ENCODE measurements at regions not wholly inside any gene's neighbourhood (a gene's known extent, or its start where the extent isn't known, plus 50 kb on each side); places are given as distances from the start of the nearest gene placed in this dataset.

GRCh38 chr15:85927931-85928537 lies 133.3 kb upstream of the KLHL25 start:
- intact Hi-C loops (cut with micrococcal nuclease): no loop called here
- H2AFZ ChIP-seq (ENCODE audit: insufficient read depth, low read depth, low read length, poor library complexity, severe bottlenecking): no peak overlapping the region
- ChIA-PET POLR2A (no interaction called here), CTCF (no interaction called here)
- peaks cover 0 to 2% (median 0%) of the 10 kb centered on the region in 4 experiments for H3K27me3 ChIP-seq (replicated peaks in 1 of 4; ENCODE audit: control extremely low read depth in 1 of 4, control insufficient read depth in 3 of 4, insufficient read depth in 4 of 4, low read length in 3 of 4)
- no peaks in the 10 kb centered on the region for H4K20me1 ChIP-seq (ENCODE audit: control insufficient read depth, insufficient read depth, low read length, poor library complexity, severe bottlenecking)
- DNase-seq (no peak), ATAC-seq (ENCODE audit: low read depth) (no peak)
- no peaks in the 10 kb centered on the region for H3K9me3 Mint-ChIP-seq (ENCODE audit: insufficient read depth)
- H3K27me3 Mint-ChIP-seq: peaks cover 3% of the 10 kb centered on the region
- no peak overlapping the region for H3K4me3 ChIP-seq (ENCODE audit: control extremely low read depth in 1 of 5, extremely low read depth in 1 of 5, insufficient read depth in 1 of 5, low read depth in 2 of 5, low read length in 4 of 5)
- H3K4me1 Mint-ChIP-seq: no peaks in the 10 kb centered on the region
- no peak overlapping the region for H3K9ac ChIP-seq (ENCODE audit: low read length)
- no peak for TF ChIP-seq CTCF (IDR thresholded peaks at IDR 0.05)
- no peak for TF ChIP-seq EZH2 (IDR thresholded peaks at IDR 0.05; ENCODE audit: borderline replicate concordance, insufficient read depth, low read depth, low read length, poor library complexity, severe bottlenecking)
- H3K36me3 ChIP-seq (replicated peaks in 1 of 2; ENCODE audit: control extremely low read depth in 1 of 2, control insufficient read depth in 1 of 2, extremely low read depth in 1 of 2, insufficient read depth in 2 of 2, low read length in 1 of 2): no peaks in the 10 kb centered on the region
- no peaks in the 10 kb centered on the region for H3K79me2 ChIP-seq (ENCODE audit: control insufficient read depth, insufficient read depth, low read length)
- no CpG with 5 or more reads among the region's 2 CpGs for WGBS (ENCODE audit: insufficient coverage)
- no peak overlapping the region for H3K4me3 Mint-ChIP-seq
- H3K27ac ChIP-seq (ENCODE audit: low read length in 2 of 2): no peak overlapping the region
- no peak overlapping the region for H3K27ac Mint-ChIP-seq
- no peaks in the 10 kb centered on the region for H3K4me1 ChIP-seq (ENCODE audit: control insufficient read depth in 2 of 2, insufficient read depth in 2 of 2, low read length in 2 of 2)
- no peaks in the 10 kb centered on the region for H3K9me3 ChIP-seq (ENCODE audit: control extremely low read depth in 1 of 3, control insufficient read depth in 2 of 3, insufficient read depth in 1 of 3, low read length in 2 of 3)
- H3K4me2 ChIP-seq (replicated peaks; ENCODE audit: low read depth, low read length, poor library complexity, severe bottlenecking): no peak overlapping the region

DNA sequence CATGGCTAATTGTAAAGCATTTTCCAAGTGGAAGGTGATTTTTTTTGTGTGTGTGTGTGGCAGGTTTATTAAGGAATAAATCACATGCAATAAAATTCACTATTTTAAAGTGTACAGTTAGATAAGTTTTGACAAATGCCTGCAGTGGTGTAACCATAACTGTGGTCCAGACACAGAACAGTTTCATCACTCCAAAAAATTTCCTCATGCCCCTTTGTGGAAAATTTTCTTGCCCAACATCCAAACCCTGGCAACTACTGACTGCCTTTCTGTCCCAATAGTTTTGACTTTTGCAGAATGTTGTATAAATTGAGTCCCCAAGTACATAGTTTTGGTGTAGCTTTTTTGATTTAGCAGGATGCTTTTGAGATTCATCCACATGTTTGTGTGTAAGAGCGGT lies 135.1 kb upstream of the KLHL25 start:
- no CpG with 5 or more reads among the region's 1 CpG for WGBS (ENCODE audit: insufficient coverage)
- H4K20me1 ChIP-seq (ENCODE audit: control insufficient read depth, insufficient read depth, low read length, poor library complexity, severe bottlenecking): no peaks in the 10 kb centered on the region
- Mint-ChIP-seq H3K4me1 (no peaks in the 10 kb centered on the region), H3K27me3 (peaks cover 2% of the 10 kb centered on the region), H3K27ac (no peak overlapping the region), H3K4me3 (no peak overlapping the region), H3K9me3 (ENCODE audit: insufficient read depth) (no peaks in the 10 kb centered on the region)
- TF ChIP-seq CTCF (IDR thresholded peaks at IDR 0.05) (no peak), EZH2 (IDR thresholded peaks at IDR 0.05; ENCODE audit: borderline replicate concordance, insufficient read depth, low read depth, low read length, poor library complexity, severe bottlenecking) (no peak)
- DNase-seq (no peak), ATAC-seq (ENCODE audit: low read depth) (no peak)
- H3K9me3 ChIP-seq (ENCODE audit: control extremely low read depth in 1 of 3, control insufficient read depth in 2 of 3, insufficient read depth in 1 of 3, low read length in 2 of 3): no peaks in the 10 kb centered on the region
- intact Hi-C loops (cut with micrococcal nuclease): no loop called here
- no peaks in the 10 kb centered on the region for H3K4me1 ChIP-seq (ENCODE audit: control insufficient read depth in 2 of 2, insufficient read depth in 2 of 2, low read length in 2 of 2)
- no peak overlapping the region for H3K27ac ChIP-seq (ENCODE audit: low read length in 2 of 2)
- H3K4me2 ChIP-seq (replicated peaks; ENCODE audit: low read depth, low read length, poor library complexity, severe bottlenecking): no peak overlapping the region
- no peak overlapping the region for H3K4me3 ChIP-seq (ENCODE audit: control extremely low read depth in 1 of 5, extremely low read depth in 1 of 5, insufficient read depth in 1 of 5, low read depth in 2 of 5, low read length in 4 of 5)
- H3K9ac ChIP-seq (ENCODE audit: low read length): no peak overlapping the region
- H3K36me3 ChIP-seq (replicated peaks in 1 of 2; ENCODE audit: control extremely low read depth in 1 of 2, control insufficient read depth in 1 of 2, extremely low read depth in 1 of 2, insufficient read depth in 2 of 2, low read length in 1 of 2): no peaks in the 10 kb centered on the region
- H3K79me2 ChIP-seq (ENCODE audit: control insufficient read depth, insufficient read depth, low read length): no peaks in the 10 kb centered on the region
- POLR2A ChIA-PET: no interaction called here
- H2AFZ ChIP-seq (ENCODE audit: insufficient read depth, low read depth, low read length, poor library complexity, severe bottlenecking): no peak overlapping the region
- H3K27me3 ChIP-seq (replicated peaks in 1 of 4; ENCODE audit: control extremely low read depth in 1 of 4, control insufficient read depth in 3 of 4, insufficient read depth in 4 of 4, low read length in 3 of 4): peaks cover 0 to 2% (median 0%) of the 10 kb centered on the region in 4 experiments
- CTCF ChIA-PET: no interaction called here

All from B cell (primary cell).